AG10803 (cell line): ENCODE measurements at regions not wholly inside any gene's neighbourhood (a gene's known extent, or its start where the extent isn't known, plus 50 kb on each side); places are given as distances from the start of the nearest gene placed in this dataset.

ENCODE experiments used
- DNase-seq: peaks from one replicate; pipeline ENCODE4 v3.0.0; 2010; ENCODE audit warnings: low read depth
- H3K4me3 ChIP-seq: 2 replicates; pipeline ENCODE4 v1.5.1; 2011; ENCODE audit warnings: mild to moderate bottlenecking, low read length, control low read depth
- CTCF ChIP-seq: conservative IDR thresholded peaks from 2 replicates; pipeline ENCODE4 v1.5.1; 2011; ENCODE audit warnings: mild to moderate bottlenecking, low read length, control low read depth, inconsistent platforms

GRCh38 chr11:33582636-33583325 is 117.8 kb downstream of the C11orf91 start:
- DNase-seq = no peak
- no peak overlapping the region for H3K4me3 ChIP-seq

GRCh38 chr11:33579101-33579500 is 121.5 kb downstream of the C11orf91 start:
- no peak overlapping the region for H3K4me3 ChIP-seq
- TF ChIP-seq CTCF = no peak
- DNase-seq = no peak

More at GRCh38 chr11:33582636-33583325, 117.8 kb downstream of the C11orf91 start:
- no peak for TF ChIP-seq CTCF

- DNase-seq = no peak
- no peak for TF ChIP-seq CTCF
- no peak overlapping the region for H3K4me3 ChIP-seq
These were observed 123.4 kb downstream of the C11orf91 start for GRCh38 chr11:33577204-33577603.

- no peak overlapping the region for H3K4me3 ChIP-seq
- DNase-seq = no peak
- TF ChIP-seq CTCF = no peak
These were observed 125.3 kb downstream of the C11orf91 start for GRCh38 chr11:33575311-33575710.

GRCh38 chr11:33574331-33574730 is 126.3 kb downstream of the C11orf91 start:
- H3K4me3 ChIP-seq = no peak overlapping the region
- peak; percentile 83 for DNase-seq
- TF ChIP-seq CTCF = no peak

GRCh38 chr11:33569333-33569732 is 131.3 kb downstream of the C11orf91 start:
- H3K4me3 ChIP-seq = no peak overlapping the region
- no peak for DNase-seq
- TF ChIP-seq CTCF = no peak

GRCh38 chr11:33567004-33567403 is 133.6 kb downstream of the C11orf91 start:
- no peak overlapping the region for H3K4me3 ChIP-seq
- TF ChIP-seq CTCF = no peak
- no peak for DNase-seq
